ENCODE measurements at regions not wholly inside any gene's neighbourhood (a gene's known extent, or its start where the extent isn't known, plus 50 kb on each side); places are given as distances from the start of the nearest gene placed in this dataset.

- DNase-seq (ENCODE audit: low spot score): no peak
- H3K36me3 Mint-ChIP-seq (ENCODE audit: low read depth): no peaks in the 10 kb centered on the region
- no peaks in the 10 kb centered on the region for H3K4me1 Mint-ChIP-seq (ENCODE audit: low read depth)
- no peak overlapping the region for H3K4me3 Mint-ChIP-seq (ENCODE audit: unreplicated experiment)
- H3K27ac Mint-ChIP-seq (ENCODE audit: unreplicated experiment): no peak overlapping the region
- no peaks in the 10 kb centered on the region for H3K27me3 Mint-ChIP-seq (ENCODE audit: low read depth)
- H3K9me3 Mint-ChIP-seq (ENCODE audit: low read depth): peaks cover 20% of the 10 kb centered on the region
- TF ChIP-seq, protein P1, sequence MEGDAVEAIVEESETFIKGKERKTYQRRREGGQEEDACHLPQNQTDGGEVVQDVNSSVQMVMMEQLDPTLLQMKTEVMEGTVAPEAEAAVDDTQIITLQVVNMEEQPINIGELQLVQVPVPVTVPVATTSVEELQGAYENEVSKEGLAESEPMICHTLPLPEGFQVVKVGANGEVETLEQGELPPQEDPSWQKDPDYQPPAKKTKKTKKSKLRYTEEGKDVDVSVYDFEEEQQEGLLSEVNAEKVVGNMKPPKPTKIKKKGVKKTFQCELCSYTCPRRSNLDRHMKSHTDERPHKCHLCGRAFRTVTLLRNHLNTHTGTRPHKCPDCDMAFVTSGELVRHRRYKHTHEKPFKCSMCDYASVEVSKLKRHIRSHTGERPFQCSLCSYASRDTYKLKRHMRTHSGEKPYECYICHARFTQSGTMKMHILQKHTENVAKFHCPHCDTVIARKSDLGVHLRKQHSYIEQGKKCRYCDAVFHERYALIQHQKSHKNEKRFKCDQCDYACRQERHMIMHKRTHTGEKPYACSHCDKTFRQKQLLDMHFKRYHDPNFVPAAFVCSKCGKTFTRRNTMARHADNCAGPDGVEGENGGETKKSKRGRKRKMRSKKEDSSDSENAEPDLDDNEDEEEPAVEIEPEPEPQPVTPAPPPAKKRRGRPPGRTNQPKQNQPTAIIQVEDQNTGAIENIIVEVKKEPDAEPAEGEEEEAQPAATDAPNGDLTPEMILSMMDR (IDR thresholded peaks at IDR 0.05): no peak
Measured at GRCh38 chr12:31832740-31833729, 104.2 kb upstream of the AMN1 start.

DNA sequence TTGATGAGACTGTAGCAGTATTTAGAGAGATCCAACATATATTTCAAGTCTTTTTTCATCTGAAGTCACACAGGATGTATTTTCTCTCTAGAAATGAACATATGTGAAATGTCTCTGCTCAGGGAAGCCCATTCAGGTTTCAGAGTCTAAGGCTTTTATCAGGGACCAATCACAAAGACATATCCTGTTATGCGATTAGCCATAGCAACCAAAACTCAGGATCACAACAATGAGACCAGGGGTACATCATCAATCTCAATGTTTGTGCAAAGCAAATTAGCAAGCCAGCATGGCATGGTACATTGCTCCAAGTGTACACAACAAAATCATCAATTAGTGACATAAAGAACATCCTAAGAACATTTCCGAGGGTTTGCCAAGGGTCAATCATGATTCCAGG, 99.2 kb upstream of the AMN1 start:
- Mint-ChIP-seq H3K36me3 (ENCODE audit: low read depth) (peaks cover 3% of the 10 kb centered on the region), H3K4me1 (ENCODE audit: low read depth) (no peaks in the 10 kb centered on the region), H3K27ac (ENCODE audit: unreplicated experiment) (no peak overlapping the region), H3K9me3 (ENCODE audit: low read depth) (peaks cover 35% of the 10 kb centered on the region), H3K4me3 (ENCODE audit: unreplicated experiment) (no peak overlapping the region), H3K27me3 (ENCODE audit: low read depth) (peaks cover 3% of the 10 kb centered on the region)
- TF ChIP-seq, protein P1 (IDR thresholded peaks at IDR 0.05): no peak
- no peak for DNase-seq (ENCODE audit: low spot score)

DNA sequence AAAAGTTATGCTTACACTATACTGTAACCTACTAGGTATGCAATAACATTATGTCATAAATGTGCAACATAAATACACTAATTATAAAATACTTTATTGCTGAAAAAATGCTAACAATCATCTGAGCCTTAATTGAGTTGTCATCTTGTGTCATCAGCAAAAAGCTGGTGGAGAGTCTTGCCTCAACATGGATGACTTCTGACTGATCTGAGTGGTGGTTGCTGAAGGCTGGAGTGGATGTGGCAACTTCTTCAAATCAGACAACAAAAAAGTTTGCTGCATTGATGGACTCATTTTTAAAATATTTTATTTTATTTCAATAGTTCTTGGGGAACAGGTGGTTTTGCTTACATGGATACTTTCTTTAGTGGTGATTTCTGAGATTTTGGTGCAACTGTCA, 93.9 kb upstream of the AMN1 start:
- H3K9me3 Mint-ChIP-seq (ENCODE audit: low read depth): peaks cover 22% of the 10 kb centered on the region
- DNase-seq (ENCODE audit: low spot score): no peak
- peaks cover 3% of the 10 kb centered on the region for H3K27me3 Mint-ChIP-seq (ENCODE audit: low read depth)

GRCh38 chr12:31821484-31821883, 92.7 kb upstream of the AMN1 start:
- Mint-ChIP-seq H3K4me3 (ENCODE audit: unreplicated experiment) (no peak overlapping the region), H3K36me3 (ENCODE audit: low read depth) (peaks cover 3% of the 10 kb centered on the region), H3K27ac (ENCODE audit: unreplicated experiment) (no peak overlapping the region), H3K27me3 (ENCODE audit: low read depth) (peaks cover 3% of the 10 kb centered on the region), H3K4me1 (ENCODE audit: low read depth) (no peaks in the 10 kb centered on the region), H3K9me3 (ENCODE audit: low read depth) (peaks cover 21% of the 10 kb centered on the region)
- TF ChIP-seq, protein P1 (IDR thresholded peaks at IDR 0.05): no peak
- DNase-seq (ENCODE audit: low spot score): no peak

More for the DNA sequence above, 93.9 kb upstream of the AMN1 start:
- no peak overlapping the region for H3K27ac Mint-ChIP-seq (ENCODE audit: unreplicated experiment)
- H3K36me3 Mint-ChIP-seq (ENCODE audit: low read depth): peaks cover 3% of the 10 kb centered on the region
- H3K4me1 Mint-ChIP-seq (ENCODE audit: low read depth): no peaks in the 10 kb centered on the region
- H3K4me3 Mint-ChIP-seq (ENCODE audit: unreplicated experiment): no peak overlapping the region
- TF ChIP-seq, protein P1 (IDR thresholded peaks at IDR 0.05): no peak

DNA sequence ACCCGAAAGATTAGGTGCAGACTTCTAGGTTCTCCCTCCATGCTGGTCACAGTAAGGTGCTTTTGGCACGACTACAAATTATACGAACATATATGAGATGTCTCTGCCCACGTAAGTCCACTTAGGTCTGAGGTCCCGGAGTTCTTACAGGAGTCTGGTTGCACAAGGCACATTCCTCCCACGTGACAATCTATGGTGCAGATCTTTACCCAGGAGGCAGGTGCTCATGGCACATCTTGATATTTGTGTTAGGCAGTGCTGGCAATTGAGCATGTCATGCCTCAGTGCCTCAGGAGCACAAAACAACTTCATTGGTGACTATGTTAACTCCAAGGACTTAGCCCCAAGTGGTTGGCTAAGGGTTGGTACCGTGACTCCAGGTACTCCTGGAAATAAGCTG, 92.0 kb upstream of the AMN1 start:
- no peak for DNase-seq (ENCODE audit: low spot score)
- peaks cover 3% of the 10 kb centered on the region for H3K27me3 Mint-ChIP-seq (ENCODE audit: low read depth)
- no peaks in the 10 kb centered on the region for H3K4me1 Mint-ChIP-seq (ENCODE audit: low read depth)
- peaks cover 3% of the 10 kb centered on the region for H3K36me3 Mint-ChIP-seq (ENCODE audit: low read depth)
- TF ChIP-seq, protein P1 (IDR thresholded peaks at IDR 0.05): no peak
- H3K4me3 Mint-ChIP-seq (ENCODE audit: unreplicated experiment): no peak overlapping the region
- H3K27ac Mint-ChIP-seq (ENCODE audit: unreplicated experiment): no peak overlapping the region
- peaks cover 18% of the 10 kb centered on the region for H3K9me3 Mint-ChIP-seq (ENCODE audit: low read depth)
